Stimulated activated CD8-positive, alpha-beta memory T cell treated with anti-CD3 and anti-CD28 coated beads, Interleukin-4, amount 100 ng/mL, for 24 hours (primary cell): ENCODE measurements at regions not wholly inside any gene's neighbourhood (a gene's known extent, or its start where the extent isn't known, plus 50 kb on each side); places are given as distances from the start of the nearest gene placed in this dataset.
"Not testable (repeated sequence)": the region's sequence is repeated elsewhere in the genome, so short reads cannot be mapped to it uniquely, and the experiment has no call there.

Experiments used
- DNase-seq: peaks from one replicate; pipeline ENCODE4 v3.0.0-alpha.2; 2020; ENCODE audit warnings: low read depth

DNA sequence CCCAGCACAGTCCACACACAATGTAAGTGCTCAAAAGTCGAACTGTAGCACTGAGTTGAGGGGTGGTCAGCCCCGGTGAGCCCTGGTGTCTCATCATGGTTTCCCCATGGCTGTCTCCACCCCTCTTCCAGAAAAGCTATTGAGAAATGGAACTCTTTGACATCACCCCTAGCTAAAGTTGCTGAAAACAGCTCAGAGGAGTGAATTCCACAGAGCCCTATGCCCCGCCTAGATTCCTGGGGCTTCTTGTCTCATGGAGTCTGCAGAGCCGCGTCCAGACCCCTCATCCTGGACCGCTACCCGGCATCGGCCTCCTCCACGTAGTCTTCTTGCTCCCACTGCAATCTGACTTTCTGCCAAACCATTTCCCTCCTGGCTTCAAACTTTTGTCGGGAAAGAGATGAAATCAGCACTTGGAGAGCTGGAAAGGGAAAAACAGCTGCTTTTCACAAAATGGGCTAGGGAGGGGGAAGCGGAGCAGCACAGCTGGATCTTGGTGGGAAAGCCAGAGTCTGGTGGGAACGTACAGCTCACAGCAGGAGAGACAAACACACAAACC lies 132.2 kb downstream of the SNX5 start:
- DNase-seq, result no peak

DNA sequence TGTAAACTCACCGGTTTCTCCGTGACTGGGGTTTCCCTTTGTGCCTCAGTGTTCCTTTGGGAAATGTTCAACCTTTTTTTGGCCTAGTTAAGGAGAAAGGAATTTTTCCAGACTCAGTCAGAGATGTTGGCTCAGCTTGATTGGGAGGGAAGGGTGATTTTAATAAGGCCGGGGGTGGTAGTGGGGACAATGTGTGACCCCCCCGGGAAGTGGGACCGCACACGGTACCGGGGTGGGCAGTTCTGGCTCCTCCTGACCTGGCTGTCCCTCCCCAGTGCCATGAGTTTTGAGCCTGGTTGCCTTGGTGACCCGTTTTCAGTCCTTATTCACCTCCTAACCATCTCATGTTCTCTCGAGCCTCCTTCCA lies 132.7 kb downstream of the SNX5 start:
- DNase-seq, result no peak

DNA sequence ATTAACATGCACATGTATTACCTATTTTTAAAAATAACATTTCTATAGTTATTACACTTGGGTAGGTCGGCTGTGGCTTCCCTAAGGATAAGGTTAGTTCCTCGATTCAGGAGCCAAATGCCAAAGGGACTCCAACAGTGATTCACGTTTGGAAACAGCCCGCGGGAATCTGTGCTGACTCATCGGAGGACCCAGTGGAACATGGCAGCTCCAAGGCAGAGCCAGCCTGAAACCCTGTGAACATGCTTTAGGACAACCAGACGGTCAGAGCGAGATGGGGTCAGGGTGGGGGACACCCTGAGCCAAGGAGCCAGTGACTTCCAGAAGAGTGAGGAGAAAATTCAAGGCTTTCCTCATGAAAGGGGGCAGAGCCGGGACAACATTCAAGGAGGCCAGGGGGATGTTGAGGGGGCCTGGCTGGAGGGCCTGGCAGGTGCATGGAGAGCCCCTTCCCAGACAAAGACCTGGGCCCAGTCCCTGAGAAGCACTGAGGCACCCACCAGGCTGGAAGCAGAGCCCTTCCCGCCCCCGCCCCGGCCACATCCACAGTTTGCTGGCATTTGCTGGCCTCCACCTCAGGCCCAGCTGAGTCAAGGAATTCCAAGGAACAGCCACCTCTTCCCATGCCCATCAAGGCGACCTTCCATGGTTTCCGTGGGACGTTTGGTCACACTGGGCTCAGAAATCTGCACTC lies 133.2 kb downstream of the SNX5 start:
- DNase-seq, result no peak

DNA sequence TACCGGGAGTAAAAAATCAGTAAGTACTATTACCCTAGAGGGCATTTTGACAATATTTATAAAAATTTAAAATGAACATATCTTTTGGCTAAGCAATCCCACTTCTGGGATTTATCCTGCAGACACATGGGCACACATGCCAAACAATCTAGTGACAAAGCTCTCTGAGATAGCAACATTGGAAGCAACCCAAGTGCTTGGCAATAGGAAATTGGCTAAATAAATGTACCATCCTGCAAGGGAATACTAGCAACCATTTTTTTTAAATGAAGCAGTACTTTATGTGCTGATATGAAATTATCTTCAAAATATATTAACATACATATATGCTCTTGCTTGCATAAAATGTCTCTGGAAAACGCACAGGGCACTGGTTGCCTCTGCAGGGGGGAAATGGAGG lies 133.8 kb downstream of the SNX5 start:
- DNase-seq, result no peak

DNA sequence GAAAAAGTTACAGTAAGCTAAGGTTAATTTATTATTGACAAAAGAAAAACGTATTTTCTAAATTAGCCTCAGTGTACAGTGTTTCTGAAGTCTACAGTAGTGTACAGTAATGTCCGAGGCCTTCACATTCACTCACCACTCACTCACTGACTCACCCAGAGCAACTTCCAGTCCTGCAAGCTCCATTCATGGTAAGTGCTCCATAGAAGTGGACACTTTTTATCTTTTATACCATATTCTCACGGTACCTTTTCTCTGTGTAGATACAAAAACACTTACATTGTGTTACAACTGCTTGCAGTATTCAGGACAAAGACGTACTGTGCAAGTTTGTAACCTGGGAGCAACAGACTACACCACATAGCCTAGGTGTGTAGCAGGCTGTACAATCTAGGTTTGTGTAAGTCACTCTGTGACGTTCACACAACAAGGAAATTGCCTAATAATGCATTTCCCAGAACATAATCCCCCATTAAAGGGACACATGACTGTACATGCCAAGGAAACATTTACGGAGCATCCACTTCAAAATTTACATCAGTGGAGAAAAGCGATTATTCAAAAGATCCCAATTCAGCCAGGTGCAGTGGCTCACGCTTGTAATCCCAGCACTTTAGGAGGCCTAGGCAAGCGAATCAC lies 133.4 kb downstream of the BANF2 start:
- DNase-seq, result no peak

DNA sequence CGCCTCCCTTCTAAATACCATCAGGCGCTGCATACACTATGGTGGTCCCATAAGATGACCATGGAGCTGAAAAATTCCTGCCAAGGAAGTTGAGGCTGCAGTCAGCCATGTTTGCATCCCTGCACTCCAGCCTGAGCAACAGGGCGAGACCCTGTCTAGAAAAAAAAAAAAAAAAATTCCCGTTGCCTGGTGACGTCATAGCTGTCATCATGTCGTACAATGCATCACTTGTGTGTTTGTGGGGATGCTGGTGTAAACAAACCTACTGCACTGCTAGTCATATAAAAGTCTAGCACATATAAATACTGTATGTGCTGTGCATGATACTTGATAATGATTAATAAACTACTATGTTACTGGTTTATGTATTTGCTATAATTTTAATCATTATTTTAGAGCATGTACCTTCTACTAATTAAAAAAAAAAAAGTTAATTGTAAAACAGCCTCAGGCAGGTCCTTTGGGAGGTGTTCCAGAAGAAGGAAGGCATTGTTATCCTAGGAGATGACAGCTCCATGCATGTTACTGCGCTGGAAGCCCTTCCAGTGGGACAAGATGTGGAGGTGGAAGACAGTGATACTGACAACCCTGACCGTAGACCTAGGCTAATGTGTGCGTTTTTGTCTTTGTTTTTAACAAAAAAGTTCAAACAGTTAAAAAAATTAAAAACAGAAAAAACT lies 132.6 kb downstream of the BANF2 start:
- no peak for DNase-seq

DNA sequence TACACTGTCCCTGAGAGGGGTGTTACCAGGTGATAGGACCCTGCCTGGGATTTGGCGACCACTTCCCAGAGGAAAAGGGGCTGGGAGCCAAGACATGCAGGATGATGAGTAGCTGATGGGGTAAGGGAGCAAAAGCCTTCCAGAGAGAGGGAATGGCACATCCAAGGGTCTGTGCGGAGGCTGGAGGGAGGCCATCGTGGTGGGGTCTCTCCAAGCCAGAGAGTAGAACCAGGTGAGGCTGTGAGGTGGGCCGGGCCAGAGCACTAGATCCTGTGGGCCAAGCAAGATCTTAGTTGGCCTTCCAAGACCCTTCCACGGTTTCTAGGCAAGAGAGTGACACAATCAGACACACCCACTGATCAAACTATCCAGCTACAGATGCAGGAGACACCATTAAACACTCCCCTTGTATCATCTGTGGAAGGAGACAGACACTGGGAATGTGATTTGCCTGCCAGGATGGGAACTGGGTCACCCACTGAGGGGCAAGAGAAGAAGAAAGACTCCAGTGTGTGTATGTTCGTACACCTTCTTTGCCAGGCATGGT lies 128.9 kb downstream of the BANF2 start:
- no peak for DNase-seq

DNA sequence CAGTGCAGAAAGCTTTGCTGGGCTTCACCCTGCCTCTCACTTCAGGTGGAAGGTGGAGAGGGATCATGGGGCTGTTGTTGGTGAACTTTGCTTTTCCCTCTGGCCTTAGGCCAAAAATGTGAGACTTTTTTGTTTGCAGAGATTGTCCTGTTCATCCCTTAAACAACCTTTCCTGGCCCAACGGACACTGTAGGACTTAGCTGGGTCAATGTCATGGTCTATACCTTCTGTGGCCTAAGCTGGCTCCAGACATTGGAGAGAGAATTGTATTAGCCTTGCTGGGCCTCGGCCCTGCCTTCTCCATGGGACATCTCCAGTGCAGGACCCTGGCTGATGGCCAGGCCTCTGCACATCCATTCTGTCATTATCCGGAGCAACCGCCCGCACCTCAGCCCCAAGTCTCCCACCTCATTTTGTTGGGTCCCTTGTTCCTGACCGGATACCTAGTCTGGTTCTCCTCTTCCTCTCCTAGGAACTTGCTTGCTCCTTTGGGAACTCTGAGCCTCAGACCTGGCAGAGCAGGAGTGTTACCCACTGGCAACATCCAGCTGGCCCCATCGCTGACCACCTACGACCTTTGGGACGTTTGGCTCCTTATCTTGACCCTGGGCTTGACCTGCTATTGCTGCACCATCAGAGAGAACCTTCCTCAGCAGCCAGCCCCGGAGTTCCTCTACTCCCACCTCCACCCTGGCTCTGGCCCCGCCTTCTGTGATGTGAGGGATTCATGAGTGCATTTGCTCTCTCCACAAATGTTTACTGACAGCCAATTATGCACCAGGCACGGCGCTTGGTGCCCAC lies 128.2 kb downstream of the BANF2 start:
- no peak for DNase-seq

DNA sequence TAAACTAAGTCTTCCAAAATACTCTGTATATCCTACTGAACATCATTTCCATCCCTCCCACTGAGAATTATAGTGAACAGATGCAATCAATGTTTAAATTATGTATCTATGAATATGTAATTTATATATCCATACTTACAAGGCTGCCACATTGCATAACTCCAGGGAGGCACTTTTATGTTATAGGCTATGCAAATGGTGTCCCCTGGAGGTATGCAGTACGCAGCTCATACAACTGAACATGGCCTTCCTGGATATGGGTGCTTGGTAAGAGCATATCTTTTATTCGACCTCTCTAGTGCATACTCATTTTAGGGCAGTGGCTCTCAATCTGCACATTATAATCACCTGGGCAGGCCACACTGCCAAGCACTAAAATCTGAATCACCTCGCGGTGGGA lies 127.3 kb downstream of the BANF2 start:
- no peak for DNase-seq

DNA sequence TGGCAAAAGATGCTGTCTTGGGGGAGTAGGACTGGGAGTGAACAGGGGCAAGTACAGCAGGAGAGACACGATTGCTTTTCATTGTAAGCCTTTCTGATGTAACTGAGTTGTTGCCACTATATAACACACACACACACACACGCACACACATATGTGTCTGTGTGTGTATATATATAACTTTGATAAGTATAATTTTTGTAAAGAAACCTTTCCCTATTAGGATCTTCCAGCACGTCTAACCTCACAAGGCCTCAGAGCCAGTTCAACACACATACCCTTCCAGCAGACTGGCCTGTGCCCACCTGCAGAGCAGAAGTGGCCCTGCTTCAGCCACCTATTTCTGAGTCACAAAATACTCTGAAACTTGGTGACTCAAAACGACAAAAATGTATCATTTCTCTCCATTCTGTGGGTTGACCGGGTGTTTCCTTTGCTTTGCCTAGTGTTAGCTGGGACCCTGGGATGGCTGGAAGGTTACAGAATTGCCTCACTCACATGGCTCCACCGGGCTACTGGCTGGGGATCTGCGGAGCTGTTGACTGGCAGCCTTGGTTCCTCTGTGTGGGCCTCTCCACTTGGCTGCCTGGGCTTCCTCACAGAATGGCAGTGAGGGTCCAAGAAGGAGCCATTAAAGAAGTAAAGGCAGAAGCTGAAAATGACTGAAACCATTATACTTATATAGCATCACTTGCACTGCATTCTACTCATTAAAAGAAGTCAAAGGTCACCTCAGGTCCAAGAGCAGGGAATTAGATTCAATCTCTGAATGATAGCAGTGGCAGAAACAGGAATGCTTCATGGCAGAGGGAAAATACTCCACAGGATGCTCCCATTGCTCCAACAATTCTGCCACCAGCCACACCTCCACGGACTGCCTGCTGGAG lies 126.4 kb downstream of the BANF2 start:
- DNase-seq, result no peak

DNA sequence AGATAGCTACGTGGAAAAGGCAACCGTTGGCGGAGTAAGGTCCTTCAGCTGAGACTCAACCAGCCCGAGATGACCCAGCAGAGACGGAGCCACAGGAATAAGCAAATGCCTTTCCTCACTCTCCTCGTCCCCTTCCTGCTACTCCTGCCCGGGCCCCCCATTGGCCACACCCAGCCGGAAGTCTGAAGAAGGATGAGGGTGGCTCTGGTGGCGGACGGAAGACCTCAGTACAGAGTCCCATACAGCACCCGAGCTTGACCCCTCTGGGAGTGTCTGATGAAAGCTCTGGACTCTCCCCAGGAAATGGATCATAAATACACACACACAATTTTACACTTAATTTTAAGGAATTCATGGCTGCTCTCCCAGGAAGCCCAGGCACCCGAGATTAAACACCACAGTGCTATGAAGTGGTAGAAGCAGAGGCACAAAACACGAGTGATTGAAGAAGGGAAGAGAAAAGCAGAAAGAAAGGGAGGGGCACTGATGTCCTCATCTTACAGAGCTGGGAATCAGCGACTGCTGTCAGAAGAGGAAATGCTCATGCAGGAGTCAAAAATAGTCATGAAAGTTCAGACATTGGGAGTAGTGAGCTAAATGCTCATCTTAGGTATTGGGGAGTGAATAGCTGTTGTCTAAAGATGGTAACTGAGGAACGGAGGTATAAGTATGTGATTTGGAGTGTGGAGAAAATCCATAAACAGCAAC lies 125.6 kb downstream of the BANF2 start:
- no peak for DNase-seq

DNA sequence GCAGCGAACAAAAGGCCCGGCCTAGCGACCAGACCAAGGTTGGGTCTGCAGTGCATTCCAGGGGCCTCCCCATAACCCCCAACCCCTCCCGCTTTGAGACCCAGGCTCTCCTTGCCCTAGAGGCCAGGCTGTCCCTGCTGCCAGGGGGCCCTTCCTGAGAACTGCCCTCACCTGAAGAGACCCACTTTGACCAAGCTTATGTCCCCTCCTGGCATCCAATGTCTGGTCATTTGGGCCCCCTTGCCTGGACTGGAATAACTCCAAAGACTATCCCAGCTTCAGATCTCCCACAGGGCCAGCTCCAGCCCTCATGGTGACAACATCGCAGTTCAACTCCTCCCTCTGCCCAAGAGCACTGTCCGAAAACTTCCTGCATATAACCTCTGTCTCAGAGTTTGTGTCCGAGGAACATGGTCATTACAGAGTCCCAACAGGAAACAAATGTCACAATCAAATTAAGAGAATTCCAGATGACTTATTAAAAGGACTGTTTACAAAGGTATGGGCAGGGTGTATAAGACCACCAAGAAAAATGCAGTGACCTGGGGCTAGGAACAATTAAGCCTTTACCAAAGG lies 125.0 kb downstream of the BANF2 start:
- no peak for DNase-seq

DNA sequence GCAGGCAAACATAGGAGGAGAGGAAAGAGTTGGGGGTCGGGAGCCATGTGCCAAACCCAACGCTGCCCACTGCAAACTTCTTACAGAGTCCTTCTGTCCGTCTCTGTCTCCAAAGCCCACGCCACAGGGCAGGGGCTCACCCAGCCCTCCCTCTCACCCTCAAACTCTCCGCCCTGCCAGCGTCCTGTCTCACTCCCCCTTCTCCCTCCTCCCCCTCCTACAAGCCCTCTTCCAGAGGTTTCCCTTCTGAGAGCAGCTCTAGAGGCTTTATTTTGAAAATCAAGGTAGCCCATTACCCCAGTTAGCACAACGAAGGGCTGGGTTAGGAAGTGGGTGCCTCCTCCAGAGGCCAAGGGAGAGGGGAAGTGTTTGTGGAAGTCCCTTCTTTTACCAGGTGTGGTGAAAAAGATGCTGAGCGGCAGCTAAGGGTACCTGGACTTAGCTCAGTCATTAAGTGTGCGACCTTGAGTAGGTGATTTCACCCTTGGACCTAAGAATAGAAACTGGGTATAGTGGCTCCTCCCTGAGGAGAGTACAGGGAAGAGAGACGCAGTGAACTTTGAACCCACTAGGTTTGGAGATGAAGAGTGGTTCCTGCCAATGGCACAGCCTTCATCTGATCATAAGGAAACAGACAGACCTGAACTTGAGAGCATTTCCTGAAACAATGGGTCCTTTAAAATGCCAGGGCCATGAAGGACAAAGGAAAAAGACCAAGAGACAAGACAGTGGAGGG lies 123.8 kb downstream of the BANF2 start:
- DNase-seq, result no peak

DNA sequence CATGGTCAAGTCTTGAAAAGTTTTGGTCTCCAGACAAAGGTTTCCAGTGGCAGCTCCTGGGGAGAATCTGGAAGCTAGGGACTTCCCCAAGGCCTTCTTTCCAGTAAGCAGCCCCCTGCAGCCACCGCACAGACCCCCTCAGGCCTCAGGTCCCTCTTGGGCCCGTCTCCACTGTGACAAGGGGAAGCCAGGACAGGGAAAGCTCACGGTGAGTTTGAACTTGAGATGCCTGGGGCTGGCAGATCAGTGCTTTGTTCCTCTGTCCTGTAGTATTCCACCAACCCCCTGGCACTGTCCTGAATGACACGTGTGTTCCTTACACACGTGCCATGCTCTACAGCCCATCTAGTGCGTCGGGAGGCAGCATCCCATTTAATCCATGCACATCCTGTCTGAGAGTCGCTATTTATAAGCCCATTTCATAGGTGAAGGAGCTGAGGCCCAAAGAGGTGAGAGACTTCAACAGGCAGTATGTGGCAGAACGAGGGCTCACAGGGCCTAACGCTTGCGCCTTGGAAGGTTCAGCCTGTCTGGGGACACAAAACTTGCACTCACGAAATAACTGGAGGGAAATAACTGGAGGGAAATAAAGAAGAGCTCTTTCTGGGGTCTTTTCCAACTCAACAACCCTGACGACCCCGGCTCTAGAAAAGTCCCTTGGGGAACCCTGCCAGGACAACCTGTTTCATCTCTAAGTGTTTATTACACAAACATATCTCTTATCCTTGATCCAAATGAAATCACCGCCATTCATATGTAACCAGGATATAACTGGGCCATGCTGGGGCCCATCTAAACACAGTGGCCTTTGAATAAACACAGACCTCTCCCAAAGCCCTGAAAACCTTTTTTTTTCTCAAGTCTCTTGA lies 123.0 kb downstream of the BANF2 start:
- no peak for DNase-seq

DNA sequence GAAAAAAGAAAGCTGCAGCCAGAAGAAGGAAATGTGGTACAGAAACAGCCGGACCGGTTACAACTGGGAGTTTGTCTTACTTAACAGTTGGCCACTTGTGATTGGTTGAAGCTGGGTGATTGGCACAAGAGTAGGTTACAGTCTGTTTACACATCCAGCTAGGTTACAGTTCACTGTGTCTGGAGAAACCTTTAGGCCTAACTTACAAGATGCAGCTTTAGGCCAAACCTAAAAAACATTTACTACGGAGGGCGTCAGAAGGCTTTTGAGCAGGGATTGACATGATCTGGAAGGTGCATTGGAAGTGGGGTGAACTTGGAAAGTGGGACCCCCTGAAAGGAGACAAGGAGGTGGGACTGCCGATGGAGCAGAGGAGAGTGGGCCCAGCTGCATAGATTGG lies 122.3 kb downstream of the BANF2 start:
- no peak for DNase-seq

DNA sequence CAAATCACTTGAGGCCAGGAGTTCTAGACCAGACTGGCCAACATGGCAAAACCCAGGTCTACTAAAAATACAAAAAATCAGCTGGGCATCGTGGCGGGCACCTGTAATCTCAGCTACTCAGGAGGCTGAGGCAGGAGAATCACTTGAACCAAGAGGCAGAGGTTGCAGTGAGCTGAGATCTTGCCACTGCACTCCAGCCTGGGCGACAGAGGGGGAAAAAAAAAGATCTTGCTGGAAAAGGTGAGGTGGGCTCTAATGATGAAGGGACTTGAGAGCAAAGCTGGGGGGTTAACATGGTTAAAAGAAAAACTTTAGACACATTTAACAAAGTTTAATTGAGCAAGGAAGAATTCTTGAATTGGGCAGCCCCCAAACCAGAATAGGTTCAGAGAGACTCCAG lies 121.8 kb downstream of the BANF2 start:
- not testable (repeated sequence) for DNase-seq

DNA sequence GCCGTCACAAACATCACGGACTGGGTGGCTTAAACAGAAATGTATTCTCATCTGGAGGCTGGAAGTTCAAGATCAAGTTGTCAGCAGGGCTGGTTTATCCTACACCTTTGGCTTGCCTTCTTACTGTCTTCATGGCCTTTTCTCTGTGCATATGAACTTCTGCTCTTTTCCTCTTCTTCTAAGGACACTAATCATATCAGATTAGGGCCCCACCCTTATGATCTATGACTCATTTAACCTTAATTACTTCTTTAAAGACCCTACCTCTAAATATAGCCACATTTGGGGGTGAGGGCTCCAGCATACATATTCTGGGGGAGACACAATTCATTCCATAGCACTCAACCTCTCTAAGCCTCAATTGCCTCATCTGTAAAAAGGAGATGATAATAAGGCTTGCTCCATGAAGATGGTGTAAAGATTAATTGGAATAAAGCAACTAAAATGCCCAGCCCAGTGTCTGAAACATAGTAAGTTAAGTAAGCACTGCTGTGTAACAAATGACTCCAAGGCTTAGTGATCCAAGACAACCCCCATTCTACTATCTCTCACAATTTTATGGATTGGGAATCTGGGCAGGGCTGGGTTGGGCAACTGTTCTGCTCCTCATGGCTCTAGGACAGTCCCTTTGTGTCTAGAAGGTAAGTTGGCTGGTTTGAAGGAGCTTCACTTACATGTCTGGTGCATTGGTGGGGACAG lies 119.8 kb downstream of the BANF2 start:
- no peak for DNase-seq

DNA sequence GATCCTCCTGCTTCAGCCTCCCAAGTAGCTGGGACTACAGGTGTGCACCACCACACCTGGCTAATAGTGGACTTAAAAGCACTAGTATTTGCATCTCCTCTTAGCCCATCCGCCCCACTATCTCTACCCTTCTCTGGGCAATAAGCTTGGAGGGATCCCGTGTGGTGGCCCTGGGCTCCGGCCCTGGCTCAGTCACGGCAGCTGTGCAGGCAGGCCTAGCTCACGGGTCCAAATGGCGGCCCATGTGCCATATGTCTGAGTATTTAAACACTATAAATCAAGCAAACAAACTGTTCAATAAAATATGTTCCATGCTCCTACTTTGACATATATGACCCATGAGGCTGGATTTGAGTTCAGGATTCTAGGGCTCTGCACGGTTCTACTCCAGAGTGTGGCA lies 118.4 kb downstream of the BANF2 start:
- no peak for DNase-seq
